T47D (cell line): ENCODE measurements at regions not wholly inside any gene's neighbourhood (a gene's known extent, or its start where the extent isn't known, plus 50 kb on each side); places are given as distances from the start of the nearest gene placed in this dataset.

Experiments
- DNase-seq, 2 experiments: peaks; one replicate each; pipeline versions ENCODE4 v3.0.0 to v3.0.0-alpha.2; 2011 to 2012; ENCODE audit warnings: low read depth in 1 of 2, low spot score in 1 of 2
- JUND ChIP-seq: IDR thresholded peaks from 2 replicates; pipeline ENCODE4 v1.6.1; 2012; ENCODE audit warnings: low read depth
- in situ Hi-C: cut with HindIII; loops from 2 replicates; pipeline ENCODE4 v1.10.0; 2016; ENCODE audit warnings: low sequenced_read_pairs, low pct_unique_long_range_greater_than_20kb

- no peak for DNase-seq
- in situ Hi-C loops: no loop called here
- TF ChIP-seq JUND: no peak
Observed at GRCh38 chr5:116673453-116673852, 98.8 kb upstream of the SEMA6A start.

- in situ Hi-C loops: no loop called here
- no peak for DNase-seq
- no peak for TF ChIP-seq JUND
Observed at GRCh38 chr5:116672203-116672602, 97.6 kb upstream of the SEMA6A start.

GRCh38 chr5:116671211-116671736 is 96.7 kb upstream of the SEMA6A start:
- no peak for DNase-seq
- no peak for TF ChIP-seq JUND
- in situ Hi-C loops: no loop called here

GRCh38 chr5:116669261-116670031 is 94.8 kb upstream of the SEMA6A start:
- DNase-seq: no peak
- in situ Hi-C loops: no loop called here
- TF ChIP-seq JUND: no peak

- in situ Hi-C loops: no loop called here
- TF ChIP-seq JUND: no peak
- DNase-seq: no peak
Observed at GRCh38 chr5:116668390-116668789, 93.8 kb upstream of the SEMA6A start.

GRCh38 chr5:116666901-116667300 is 92.3 kb upstream of the SEMA6A start:
- DNase-seq: no peak
- in situ Hi-C loops: no loop called here
- TF ChIP-seq JUND: no peak

GRCh38 chr5:116664988-116665387 is 90.4 kb upstream of the SEMA6A start:
- in situ Hi-C loops: no loop called here
- DNase-seq: peak in 1 of 2 experiments; percentile 26
- no peak for TF ChIP-seq JUND

GRCh38 chr5:116663081-116663480 is 88.5 kb upstream of the SEMA6A start:
- in situ Hi-C loops: no loop called here
- DNase-seq: no peak
- TF ChIP-seq JUND: no peak

- no peak for DNase-seq
- TF ChIP-seq JUND: no peak
- in situ Hi-C loops: no loop called here
Observed at GRCh38 chr5:116661419-116661818, 86.8 kb upstream of the SEMA6A start.

- in situ Hi-C loops: no loop called here
- no peak for TF ChIP-seq JUND
- no peak for DNase-seq
Observed at GRCh38 chr5:116660929-116661328, 86.3 kb upstream of the SEMA6A start.

- no peak for DNase-seq
- in situ Hi-C loops: no loop called here
- no peak for TF ChIP-seq JUND
Observed at GRCh38 chr5:116658830-116659229, 84.2 kb upstream of the SEMA6A start.

GRCh38 chr5:116658141-116658540 is 83.5 kb upstream of the SEMA6A start:
- DNase-seq: no peak
- no peak for TF ChIP-seq JUND

GRCh38 chr5:116655431-116655830 is 80.8 kb upstream of the SEMA6A start:
- no peak for DNase-seq
- no peak for TF ChIP-seq JUND
- in situ Hi-C loops: no loop called here

More at GRCh38 chr5:116658141-116658540, 83.5 kb upstream of the SEMA6A start:
- in situ Hi-C loops: no loop called here

GRCh38 chr5:116654925-116655324 is 80.3 kb upstream of the SEMA6A start:
- DNase-seq: no peak
- TF ChIP-seq JUND: no peak
- in situ Hi-C loops: no loop called here
